Ovary (tissue), 7 donors: ENCODE measurements at regions not wholly inside any gene's neighbourhood (a gene's known extent, or its start where the extent isn't known, plus 50 kb on each side); places are given as distances from the start of the nearest gene placed in this dataset.

ENCODE experiments used
- DNase-seq, 5 donors: peaks; one replicate each; pipeline ENCODE4 v3.0.0-alpha.2; 2019 to 2020
- H3K27ac ChIP-seq, 2 donors: fragments of 200-600 bp; one replicate each; pipeline versions ENCODE4 v1.5.1 to v1.8.0; 2019 to 2022
- H3K27me3 ChIP-seq: fragments of 200-600 bp; one replicate; pipeline ENCODE4 v1.8.0; 2022
- H3K36me3 ChIP-seq: fragments of 200-600 bp; sonication (generic); one replicate; pipeline ENCODE4 v1.5.1; 2019
- H3K4me1 ChIP-seq: one replicate; pipeline ENCODE4 v1.8.1; 2013; ENCODE audit warnings: mild to moderate bottlenecking, moderate library complexity; ENCODE audit not compliant: insufficient read depth
- H3K4me3 ChIP-seq: fragments of 200-600 bp; sonication (generic); one replicate; pipeline ENCODE4 v1.5.1; 2017
- H3K9me3 ChIP-seq, 2 donors: fragments of 200-600 bp in 1 of 2; sonication (generic) in 1 of 2; one replicate each; pipeline versions ENCODE4 v1.5.1 to v1.8.1; 2013 to 2019; ENCODE audit warnings: mild to moderate bottlenecking in 1 of 2, moderate library complexity in 1 of 2
- CTCF ChIP-seq, 3 donors: fragments of 450-650 bp in 2 of 3; fragments of 200-600 bp in 1 of 3; IDR thresholded peaks; one replicate each; pipeline versions ENCODE4 v1.5.1 to v1.8.0; 2016 to 2022; ENCODE audit warnings: antibody characterized with exemption in 3 of 3, mild to moderate bottlenecking in 1 of 3
- EP300 ChIP-seq: sonication (generic); formaldehyde crosslinking; IDR thresholded peaks from one replicate; pipeline ENCODE4 v1.6.1; 2017; ENCODE audit warnings: antibody characterized with exemption
- POLR2A ChIP-seq: fragments of 450-650 bp; IDR thresholded peaks from one replicate; pipeline ENCODE4 v1.6.1; 2017; ENCODE audit warnings: antibody characterized with exemption, mild to moderate bottlenecking, moderate library complexity
- WGBS, 3 donors: extraction: QIAGEN DNeasy Blood & Tissue Kit in 1 of 3; methylation state at CpG; one replicate each; pipeline versions ENCODE4 v1.1.5 to v1.1.7; 2013 to 2017; 5-methylcytosine and 5-hydroxymethylcytosine counted together
- intact Hi-C, 4 donors: fragments of 100-400 bp; cut with DNase I; formaldehyde crosslinking; loops; one replicate each; pipeline versions ENCODE4 v1.11.0 to v1.15.1; 2022 to 2023
- donor health status: DM: no; HTN: no; CAD: no; lungs with moderate emphysema.
- donor health status: DM: no; HTN: no; CAD: no.
- donor health status: Bipolar disorder and iron deficiency.
- donor health status: DM: no; HTN: no; CAD: no.
- donor health status: DM: yes; HTN: yes; CAD: no.

DNA sequence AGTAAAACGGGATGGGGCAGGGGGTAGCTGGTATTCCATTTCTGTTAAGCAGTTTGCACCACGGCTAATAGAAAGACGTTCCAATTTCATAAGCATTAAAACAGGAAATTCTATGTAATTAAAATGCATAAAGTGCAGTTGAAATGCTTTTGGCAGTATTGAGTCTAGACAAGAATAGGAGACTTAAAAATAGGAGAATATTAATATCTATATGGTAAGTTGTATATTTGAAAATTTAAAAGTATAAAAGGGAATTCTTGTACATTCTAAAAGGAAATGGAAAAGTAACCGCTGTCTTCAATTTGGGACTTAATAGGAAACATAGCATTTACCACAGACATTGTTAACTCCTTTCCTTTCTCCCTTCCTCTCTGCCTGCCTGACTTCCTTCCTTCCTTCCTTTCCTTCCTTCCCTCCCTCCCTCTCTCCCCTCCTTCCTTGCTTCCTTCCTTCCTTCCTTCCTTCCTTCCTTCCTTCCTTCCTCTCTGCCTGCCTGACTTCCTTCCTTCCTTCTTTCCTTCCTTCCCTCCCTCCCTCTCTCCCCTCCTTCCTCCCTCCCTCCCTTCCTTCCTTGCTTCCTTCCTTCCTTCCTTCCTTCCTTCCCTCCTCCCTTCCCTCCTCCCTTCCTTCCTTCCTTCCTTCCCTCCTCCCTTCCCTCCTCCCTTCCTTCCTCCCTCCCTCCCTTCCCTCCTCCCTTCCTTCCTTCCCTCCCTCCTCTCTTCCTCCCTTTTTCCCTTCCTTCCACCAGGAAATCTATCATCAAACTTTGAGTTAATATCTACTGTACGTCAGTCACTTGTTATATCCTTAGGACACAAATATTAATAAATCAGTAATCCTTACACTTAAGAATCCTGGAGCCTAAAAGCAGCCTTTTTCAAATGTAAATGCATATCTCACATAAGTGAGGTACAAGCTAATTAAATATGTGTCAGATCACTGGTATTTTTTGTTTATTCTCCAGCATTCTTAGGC lies 1049.3 kb downstream of the GALC start:
- no peak overlapping the region for H3K4me3 ChIP-seq
- 87 to 94% (median 89%) methylated on average over 5 of the region's 5 CpGs for WGBS, 3 donors
- no peaks in the 10 kb centered on the region for H3K36me3 ChIP-seq
- H3K4me1 ChIP-seq, result no peaks in the 10 kb centered on the region
- H3K9me3 ChIP-seq, result no peaks in the 10 kb centered on the region
- intact Hi-C loops, result no loop called here
- H3K27ac ChIP-seq, result no peak overlapping the region
- DNase-seq, result no peak
- no peaks in the 10 kb centered on the region for H3K27me3 ChIP-seq
- TF ChIP-seq POLR2A (no peak), CTCF (IDR thresholded peaks at IDR 0.05) (no peak), EP300 (no peak)

GRCh38 chr14:86942936-86943335 lies 1050.0 kb downstream of the GALC start:
- TF ChIP-seq POLR2A, result no peak
- TF ChIP-seq CTCF (IDR thresholded peaks at IDR 0.05), result no peak
- no peak for TF ChIP-seq EP300
- WGBS, 3 donors, result 75 to 86% (median 83%) methylated on average over 4 of the region's 4 CpGs
- H3K27me3 ChIP-seq, result no peaks in the 10 kb centered on the region
- no peak for DNase-seq
- H3K4me3 ChIP-seq, result no peak overlapping the region
- H3K27ac ChIP-seq, result no peak overlapping the region
- H3K36me3 ChIP-seq, result no peaks in the 10 kb centered on the region
- intact Hi-C loops, result no loop called here
- no peaks in the 10 kb centered on the region for H3K9me3 ChIP-seq
- H3K4me1 ChIP-seq, result no peaks in the 10 kb centered on the region

- Histone ChIP-seq H3K36me3 (no peaks in the 10 kb centered on the region), H3K4me3 (no peak overlapping the region), H3K4me1 (no peaks in the 10 kb centered on the region), H3K27ac (no peak overlapping the region), H3K27me3 (no peaks in the 10 kb centered on the region), H3K9me3 (no peaks in the 10 kb centered on the region)
- DNase-seq, result no peak
- intact Hi-C loops, result no loop called here
- TF ChIP-seq POLR2A (no peak), CTCF (IDR thresholded peaks at IDR 0.05) (no peak), EP300 (no peak)
- 60 to 71% (median 66%) methylated on average over 2 of the region's 2 CpGs for WGBS, 3 donors
Observed at GRCh38 chr14:86940106-86940505, 1052.9 kb downstream of the GALC start.

- no peak for DNase-seq
- H3K27ac ChIP-seq, result no peak overlapping the region
- no peaks in the 10 kb centered on the region for H3K36me3 ChIP-seq
- intact Hi-C loops, result no loop called here
- no peaks in the 10 kb centered on the region for H3K9me3 ChIP-seq
- TF ChIP-seq CTCF (IDR thresholded peaks at IDR 0.05), result no peak
- no peak for TF ChIP-seq EP300
- TF ChIP-seq POLR2A, result no peak
- no peak overlapping the region for H3K4me3 ChIP-seq
- 83 to 89% (median 86%) methylated on average over 8 of the region's 8 CpGs for WGBS, 3 donors
- H3K4me1 ChIP-seq, result no peaks in the 10 kb centered on the region
- H3K27me3 ChIP-seq, result no peaks in the 10 kb centered on the region
Observed at GRCh38 chr14:86938320-86938719, 1054.7 kb downstream of the GALC start.
